SK-N-MC (cell line): ENCODE measurements at regions not wholly inside any gene's neighbourhood (a gene's known extent, or its start where the extent isn't known, plus 50 kb on each side); places are given as distances from the start of the nearest gene placed in this dataset.

ENCODE experiments used
- EZH2 ChIP-seq: fragments of 200-600 bp; sonication (generic); IDR thresholded peaks from one replicate; pipeline ENCODE4 v1.6.1; 2017; ENCODE audit warnings: antibody characterized with exemption
- POLR2AphosphoS5 ChIP-seq: IDR thresholded peaks from 2 replicates; pipeline ENCODE4 v1.6.1; 2012; ENCODE audit warnings: mild to moderate bottlenecking, low read depth, low read length, borderline replicate concordance

DNA sequence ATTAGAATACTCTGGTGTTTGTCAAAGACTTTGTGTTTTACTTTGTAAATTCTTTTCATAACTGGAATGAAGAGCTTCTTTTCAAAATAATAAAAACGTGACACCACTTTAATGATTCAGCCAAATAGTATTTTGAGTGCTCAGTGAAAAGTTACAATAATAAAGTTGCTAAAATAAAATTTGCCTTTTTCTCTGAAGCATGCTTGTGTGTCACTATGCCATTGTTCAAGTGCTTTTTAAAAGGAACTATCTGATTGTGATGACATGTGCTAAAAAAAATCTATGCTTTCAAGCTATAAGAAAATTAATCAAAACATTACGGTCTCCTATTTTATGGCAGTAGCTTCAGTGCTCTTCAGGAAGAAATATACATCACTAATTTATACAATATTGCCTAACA is 1290.5 kb upstream of the B3GALT2 start:
- no peak for TF ChIP-seq EZH2
- no peak for TF ChIP-seq POLR2AphosphoS5
